BJ (cell line): ENCODE measurements at regions not wholly inside any gene's neighbourhood (a gene's known extent, or its start where the extent isn't known, plus 50 kb on each side); places are given as distances from the start of the nearest gene placed in this dataset.

ENCODE experiments used
- CTCF ChIA-PET: fragments of 350-600 bp; formaldehyde crosslinking; extraction: SDS; loops from one replicate; lab custom pipeline; 2021; ENCODE audit warnings: antibody characterized with exemption, inconsistent platforms; lab: Yijun Ruan, JAX
- POLR2A ChIA-PET: fragments of 300-600 bp; sonication (Branson Sonifier 250); formaldehyde crosslinking; extraction: SDS; loops from one replicate; lab custom pipeline; 2021; ENCODE audit warnings: antibody characterized with exemption; lab: Charles Lee
- DNase-seq: peaks from one replicate; pipeline ENCODE4 v3.0.0-alpha.2; 2011; ENCODE audit warnings: low read depth
- H3K27me3 ChIP-seq: 2 replicates; pipeline ENCODE4 v1.6.0; 2011; ENCODE audit warnings: low read length; ENCODE audit not compliant: control insufficient read depth, insufficient read depth
- H3K36me3 ChIP-seq: 2 replicates; pipeline ENCODE4 v1.5.1; 2011; ENCODE audit warnings: low read length; ENCODE audit not compliant: control insufficient read depth, insufficient read depth
- H3K4me3 ChIP-seq: 2 replicates; pipeline ENCODE4 v1.5.1; 2011; ENCODE audit warnings: low read depth, mild to moderate bottlenecking, control low read depth, low read length
- TF ChIP-seq, protein P1 (sequence below): IDR thresholded peaks from 2 replicates; pipeline ENCODE4 v1.5.1; 2011; ENCODE audit warnings: low read depth, mild to moderate bottlenecking, control low read depth, inconsistent platforms, low read length, moderate library complexity; ENCODE audit not compliant: insufficient read depth

DNA sequence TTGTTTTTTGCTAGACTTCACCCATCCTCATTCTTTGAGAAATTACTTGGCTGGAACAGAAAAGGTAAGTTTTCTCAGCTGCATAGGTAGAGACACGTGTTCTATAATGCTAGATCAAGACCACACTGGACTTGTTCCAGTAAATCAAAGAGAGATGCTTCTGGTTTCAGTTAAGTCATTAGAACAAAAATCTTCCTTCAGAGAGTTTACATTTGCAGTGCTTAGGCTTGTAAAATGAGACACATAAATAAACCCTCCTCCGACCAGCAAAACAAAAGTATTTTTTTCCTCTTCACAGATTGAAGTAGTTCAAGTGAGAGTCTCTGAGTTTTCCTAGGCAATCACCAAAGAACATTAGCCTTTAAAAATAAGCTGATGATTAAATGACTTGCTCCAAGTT, 87.3 kb upstream of the PROK2 start:
- DNase-seq, result no peak
- no peak overlapping the region for H3K4me3 ChIP-seq
- ChIA-PET POLR2A (interaction anchor here (0.6 kb wide), 1 partner anchor 322 kb away, joined by 3 read pairs; no protein-coding TSS in a partner anchor), CTCF (interaction anchor here (0.9 to 5.7 kb wide), 3 partner anchors 83 to 949 kb away, joined by 3 to 74 read pairs (median 4); no protein-coding TSS in a partner anchor)
- TF ChIP-seq, protein P1, sequence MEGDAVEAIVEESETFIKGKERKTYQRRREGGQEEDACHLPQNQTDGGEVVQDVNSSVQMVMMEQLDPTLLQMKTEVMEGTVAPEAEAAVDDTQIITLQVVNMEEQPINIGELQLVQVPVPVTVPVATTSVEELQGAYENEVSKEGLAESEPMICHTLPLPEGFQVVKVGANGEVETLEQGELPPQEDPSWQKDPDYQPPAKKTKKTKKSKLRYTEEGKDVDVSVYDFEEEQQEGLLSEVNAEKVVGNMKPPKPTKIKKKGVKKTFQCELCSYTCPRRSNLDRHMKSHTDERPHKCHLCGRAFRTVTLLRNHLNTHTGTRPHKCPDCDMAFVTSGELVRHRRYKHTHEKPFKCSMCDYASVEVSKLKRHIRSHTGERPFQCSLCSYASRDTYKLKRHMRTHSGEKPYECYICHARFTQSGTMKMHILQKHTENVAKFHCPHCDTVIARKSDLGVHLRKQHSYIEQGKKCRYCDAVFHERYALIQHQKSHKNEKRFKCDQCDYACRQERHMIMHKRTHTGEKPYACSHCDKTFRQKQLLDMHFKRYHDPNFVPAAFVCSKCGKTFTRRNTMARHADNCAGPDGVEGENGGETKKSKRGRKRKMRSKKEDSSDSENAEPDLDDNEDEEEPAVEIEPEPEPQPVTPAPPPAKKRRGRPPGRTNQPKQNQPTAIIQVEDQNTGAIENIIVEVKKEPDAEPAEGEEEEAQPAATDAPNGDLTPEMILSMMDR, result no peak
- no peaks in the 10 kb centered on the region; the same call in 1 of the 2 replicates for H3K27me3 ChIP-seq
- H3K36me3 ChIP-seq, result no peaks in the 10 kb centered on the region

DNA sequence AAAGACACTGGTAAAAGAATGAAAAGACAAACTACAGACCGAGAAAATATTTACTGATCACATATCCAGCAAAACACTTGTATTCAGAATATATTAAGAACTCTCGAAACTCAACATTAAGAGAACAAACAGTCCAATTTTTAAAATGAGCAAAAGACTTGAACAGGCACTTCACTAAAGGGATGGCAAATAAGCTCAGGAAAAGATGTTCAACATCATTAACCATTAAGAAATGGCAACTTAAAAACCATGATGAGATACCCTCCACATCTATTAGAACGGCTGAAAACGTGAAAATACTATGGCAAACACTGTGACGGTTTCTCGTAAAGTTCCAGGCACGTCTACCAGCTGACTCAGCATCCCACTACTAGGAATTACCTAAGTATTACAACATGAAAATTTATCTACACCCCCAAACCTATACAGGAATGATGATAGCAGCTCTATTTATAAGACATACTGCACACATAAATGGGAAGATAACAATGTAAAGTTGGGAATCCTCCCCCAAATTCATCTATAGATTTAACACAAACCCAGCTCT, 86.1 kb upstream of the PROK2 start:
- POLR2A ChIA-PET, result no interaction called here
- CTCF ChIA-PET, result interaction anchor here (1.4 to 1.5 kb wide), 2 partner anchors 142 to 394 kb away, joined by 4 read pairs; no protein-coding TSS in a partner anchor

DNA sequence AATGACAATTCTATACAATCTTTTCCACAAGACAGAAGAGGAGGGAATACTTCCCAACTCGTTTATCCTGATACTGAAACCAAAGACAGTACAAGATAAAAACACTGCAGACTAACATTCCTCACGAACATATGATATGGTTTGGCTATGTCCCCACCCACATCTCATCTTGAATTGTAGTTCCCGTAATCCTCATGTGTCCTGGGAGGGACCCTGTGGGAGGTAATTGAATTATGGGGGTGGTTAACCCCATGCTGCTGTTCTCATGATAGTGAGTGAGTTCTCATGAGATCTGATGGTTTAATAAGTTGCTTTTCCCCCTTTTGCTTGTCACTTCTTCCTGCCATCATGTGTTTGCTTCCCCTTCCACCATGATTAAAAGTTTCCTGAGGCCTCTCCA, 83.9 kb upstream of the PROK2 start:
- Histone ChIP-seq H3K27me3 (peaks cover 2% of the 10 kb centered on the region), H3K36me3 (no peaks in the 10 kb centered on the region), H3K4me3 (no peak overlapping the region)
- CTCF ChIA-PET, result no interaction called here
- POLR2A ChIA-PET, result no interaction called here
- no peak for DNase-seq
- TF ChIP-seq, protein P1, result no peak

More for the DNA sequence above, 86.1 kb upstream of the PROK2 start:
- no peaks in the 10 kb centered on the region for H3K36me3 ChIP-seq
- TF ChIP-seq, protein P1, result no peak
- DNase-seq, result no peak
- no peaks in the 10 kb centered on the region; the same call in 1 of the 2 replicates for H3K27me3 ChIP-seq
- no peak overlapping the region for H3K4me3 ChIP-seq

DNA sequence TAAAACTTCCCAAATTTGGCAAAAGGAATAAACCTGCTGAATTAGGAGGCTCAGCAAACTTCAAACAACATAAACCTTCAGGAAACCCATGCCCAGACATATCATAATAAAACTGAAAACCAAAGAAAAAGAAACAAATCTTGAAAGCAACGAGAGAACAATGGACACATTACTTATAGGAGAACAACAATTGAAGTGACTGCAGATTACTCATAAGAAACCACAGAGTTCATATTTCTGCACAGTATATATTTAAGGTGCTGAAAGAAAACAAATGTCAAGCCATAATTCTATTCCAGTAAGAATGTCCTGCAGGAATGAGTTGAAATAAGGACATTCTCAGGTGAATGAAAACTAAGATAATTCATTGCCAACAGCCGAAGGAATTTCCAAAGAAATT, 80.8 kb upstream of the PROK2 start:
- no peaks in the 10 kb centered on the region for H3K36me3 ChIP-seq
- CTCF ChIA-PET, result interaction anchor here (0.9 to 2.3 kb wide), 2 partner anchors 9 to 17 kb away, joined by 3 to 10 read pairs; no protein-coding TSS in a partner anchor
- TF ChIP-seq, protein P1, result no peak
- no peak for DNase-seq
- POLR2A ChIA-PET, result no interaction called here
- H3K4me3 ChIP-seq, result no peak overlapping the region
- H3K27me3 ChIP-seq, result peaks cover 6% of the 10 kb centered on the region

DNA sequence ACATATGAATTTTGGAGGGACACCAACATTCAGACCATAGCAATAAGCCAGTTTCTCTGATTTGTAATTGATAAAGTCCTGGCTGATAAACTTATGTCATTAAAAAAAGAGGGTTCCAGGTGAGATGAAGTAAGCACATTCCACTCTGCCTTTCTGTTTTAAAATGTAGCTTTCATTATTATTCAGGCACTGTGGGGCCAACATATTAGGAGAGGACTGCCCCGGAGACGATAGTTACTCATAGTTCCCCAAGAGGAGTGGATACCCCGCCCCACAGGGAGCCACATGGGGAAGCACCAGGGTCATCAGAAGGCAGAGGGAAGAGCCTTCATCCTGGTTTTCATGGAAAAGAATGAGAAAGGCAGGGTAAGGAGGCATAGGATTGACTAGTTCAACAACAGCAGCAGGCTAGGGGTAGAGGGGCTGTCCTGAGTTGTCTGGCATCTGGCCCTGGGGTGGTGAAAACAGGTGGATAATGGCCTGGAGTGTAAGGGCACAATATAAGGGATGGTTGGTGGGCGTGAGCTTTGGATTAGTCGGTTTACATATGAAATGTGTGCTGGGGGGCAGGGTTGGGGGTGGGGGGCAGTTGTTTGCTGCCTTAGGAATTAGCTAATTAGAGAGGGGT, 78.7 kb upstream of the PROK2 start:
- H3K36me3 ChIP-seq, result no peaks in the 10 kb centered on the region
- POLR2A ChIA-PET, result no interaction called here
- peaks cover 6% of the 10 kb centered on the region; the same call in 1 of the 2 replicates for H3K27me3 ChIP-seq
- no peak overlapping the region for H3K4me3 ChIP-seq
- no peak for DNase-seq
- TF ChIP-seq, protein P1, result no peak
- CTCF ChIA-PET, result interaction anchor here (1.0 to 2.3 kb wide), 2 partner anchors 12 to 15 kb away, joined by 4 to 10 read pairs; no protein-coding TSS in a partner anchor
